NCI-H2081 treated with DMSO at 0.1 percent for 48 hours (cell line): ENCODE measurements at regions not wholly inside any gene's neighbourhood (a gene's known extent, or its start where the extent isn't known, plus 50 kb on each side); places are given as distances from the start of the nearest gene placed in this dataset.

Experiments
- DNase-seq: peaks from one replicate; lab custom pipeline; 2025; lab: John Stamatoyannopoulos, UW

GRCh38 chr5:107263387-107264018 is 407.2 kb downstream of the EFNA5 start:
- no peak for DNase-seq

- no peak for DNase-seq
Measured at GRCh38 chr5:107257885-107258520, 412.7 kb downstream of the EFNA5 start.

GRCh38 chr5:107254902-107255234 is 415.9 kb downstream of the EFNA5 start:
- no peak for DNase-seq

- DNase-seq = no peak
Measured at GRCh38 chr5:107254214-107254901, 416.4 kb downstream of the EFNA5 start.

GRCh38 chr5:107253246-107253645 is 417.5 kb downstream of the EFNA5 start:
- no peak for DNase-seq

- no peak for DNase-seq
Measured at GRCh38 chr5:107251151-107251550, 419.6 kb downstream of the EFNA5 start.

- DNase-seq = peak; percentile 10
Measured at GRCh38 chr5:107248066-107248695, 422.6 kb downstream of the EFNA5 start.

- DNase-seq = no peak
Measured at GRCh38 chr5:107247427-107247826, 423.3 kb downstream of the EFNA5 start.

GRCh38 chr5:107243220-107243579 is 427.5 kb downstream of the EFNA5 start:
- DNase-seq = no peak

- no peak for DNase-seq
Measured at GRCh38 chr5:107242411-107243219, 428.1 kb downstream of the EFNA5 start.

GRCh38 chr5:107241841-107242240 is 428.9 kb downstream of the EFNA5 start:
- no peak for DNase-seq

- DNase-seq = no peak
Measured at GRCh38 chr5:107235167-107235566, 435.6 kb downstream of the EFNA5 start.

- no peak for DNase-seq
Measured at GRCh38 chr5:107232788-107233187, 437.9 kb downstream of the EFNA5 start.

GRCh38 chr5:107232293-107232692 is 438.4 kb downstream of the EFNA5 start:
- no peak for DNase-seq

- DNase-seq = no peak
Measured at GRCh38 chr5:107231191-107231590, 439.5 kb downstream of the EFNA5 start.

- DNase-seq = no peak
Measured at GRCh38 chr5:107230367-107230766, 440.4 kb downstream of the EFNA5 start.

GRCh38 chr5:107228226-107228625 is 442.5 kb downstream of the EFNA5 start:
- DNase-seq = no peak

GRCh38 chr5:107224272-107224671 is 446.5 kb downstream of the EFNA5 start:
- no peak for DNase-seq

- no peak for DNase-seq
Measured at GRCh38 chr5:107223066-107223465, 447.7 kb downstream of the EFNA5 start.

- no peak for DNase-seq
Measured at GRCh38 chr5:107219993-107220392, 450.7 kb downstream of the EFNA5 start.

- no peak for DNase-seq
Measured at GRCh38 chr5:107218457-107219193, 452.1 kb downstream of the EFNA5 start.

- no peak for DNase-seq
Measured at GRCh38 chr5:107217721-107218130, 453.0 kb downstream of the EFNA5 start.
